Immature natural killer cell (primary cell): ENCODE measurements at regions not wholly inside any gene's neighbourhood (a gene's known extent, or its start where the extent isn't known, plus 50 kb on each side); places are given as distances from the start of the nearest gene placed in this dataset.
"Not testable (repeated sequence)": the region's sequence is repeated elsewhere in the genome, so short reads cannot be mapped to it uniquely, and the experiment has no call there.

Experiments
- DNase-seq, 3 donors: peaks; one replicate each; pipeline ENCODE4 v3.0.0; 2022; ENCODE audit warnings: mixed read lengths in 1 of 3
- H3K27ac Mint-ChIP-seq, 6 donors: one replicate each; pipeline ENCODE4 v1.8.0; 2020; ENCODE audit warnings: mixed read lengths in 6 of 6, mild to moderate bottlenecking in 5 of 6, inconsistent platforms in 4 of 6, moderate library complexity in 3 of 6
- H3K27me3 Mint-ChIP-seq, 3 donors: one replicate each; pipeline ENCODE4 v1.8.0; 2020 to 2021; ENCODE audit warnings: low read depth in 3 of 3, mild to moderate bottlenecking in 3 of 3, mixed read lengths in 3 of 3, moderate library complexity in 3 of 3, inconsistent platforms in 1 of 3
- H3K36me3 Mint-ChIP-seq, 3 donors: one replicate each; pipeline ENCODE4 v1.8.0; 2020; ENCODE audit warnings: mixed read lengths in 3 of 3, inconsistent platforms in 2 of 3, mild to moderate bottlenecking in 2 of 3
- H3K4me1 Mint-ChIP-seq, 2 donors: one replicate each; pipeline ENCODE4 v1.8.0; 2020; ENCODE audit warnings: inconsistent platforms in 2 of 2, mild to moderate bottlenecking in 2 of 2, mixed read lengths in 2 of 2, moderate library complexity in 1 of 2
- H3K4me3 Mint-ChIP-seq, 5 donors: one replicate each; pipeline ENCODE4 v1.8.0; 2020; ENCODE audit warnings: mild to moderate bottlenecking in 5 of 5, mixed read lengths in 5 of 5, inconsistent platforms in 3 of 5, moderate library complexity in 3 of 5
- H3K9me3 Mint-ChIP-seq, 6 donors: one replicate each; pipeline ENCODE4 v1.8.0; 2020; ENCODE audit warnings: mild to moderate bottlenecking in 6 of 6, mixed read lengths in 6 of 6, inconsistent platforms in 4 of 6, moderate library complexity in 3 of 6

DNA sequence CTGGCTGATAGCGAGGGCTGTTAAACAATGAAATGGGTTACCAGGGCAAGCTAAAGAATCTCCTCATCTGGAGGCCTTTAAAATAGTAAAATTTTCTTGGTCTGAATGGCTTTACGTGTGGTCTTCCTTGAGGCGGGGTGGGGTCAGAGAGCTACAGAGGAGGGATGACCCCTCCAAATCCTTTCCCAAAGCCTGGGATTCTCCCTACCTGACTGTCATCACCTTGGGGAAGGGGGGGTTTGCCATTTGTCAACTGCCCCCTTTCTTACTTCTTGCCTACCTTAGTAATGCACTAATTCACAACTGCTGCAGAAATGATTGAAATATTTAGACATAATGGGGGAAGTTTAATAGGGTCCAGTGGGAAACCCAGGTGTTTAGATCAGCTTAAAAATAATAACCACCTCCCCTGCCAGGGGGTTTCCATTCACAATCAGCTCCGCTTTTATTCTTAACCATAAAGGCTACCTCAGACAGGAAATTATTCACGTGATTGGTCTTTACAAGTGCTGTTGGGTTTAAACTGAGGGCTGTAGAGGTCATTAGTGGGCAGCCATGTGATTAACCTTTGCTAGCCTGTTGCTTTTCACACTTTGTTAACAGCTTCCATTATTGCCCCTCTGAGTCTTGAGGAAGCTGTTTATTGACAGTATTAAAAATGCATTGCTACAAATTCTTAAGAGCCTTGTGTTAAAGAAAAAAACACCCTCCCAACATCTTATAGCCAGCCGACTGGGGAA is 276.5 kb upstream of the ATP11B start:
- no peaks in the 10 kb centered on the region for H3K27me3 Mint-ChIP-seq
- DNase-seq, result no peak
- H3K4me3 Mint-ChIP-seq, result no peak overlapping the region
- no peaks in the 10 kb centered on the region for H3K4me1 Mint-ChIP-seq
- no peaks in the 10 kb centered on the region for H3K9me3 Mint-ChIP-seq
- H3K36me3 Mint-ChIP-seq, result no peaks in the 10 kb centered on the region
- no peak overlapping the region for H3K27ac Mint-ChIP-seq

DNA sequence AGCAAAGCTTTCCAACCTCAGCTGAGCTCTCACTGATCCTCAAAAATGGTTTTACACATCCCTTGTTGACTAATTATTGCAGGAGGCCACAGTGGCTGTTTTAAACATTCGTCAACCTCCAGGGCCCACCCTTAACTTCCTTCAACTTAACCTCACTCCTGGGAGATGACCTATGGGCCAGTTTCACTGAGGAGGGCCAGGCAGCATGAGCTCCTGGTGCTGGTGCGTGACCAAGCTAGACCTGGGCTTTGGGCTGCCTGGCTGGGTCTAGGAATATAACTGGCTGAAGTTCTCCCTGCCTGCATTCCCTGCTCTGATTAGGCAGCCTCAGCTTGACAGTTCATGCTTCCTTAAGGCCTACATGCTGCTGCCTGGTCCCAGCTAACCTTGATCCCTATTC is 273.7 kb upstream of the ATP11B start:
- Mint-ChIP-seq H3K27me3 (peaks cover 0 to 2% (median 0%) of the 10 kb centered on the region in 3 donors), H3K4me3 (no peak overlapping the region), H3K4me1 (no peaks in the 10 kb centered on the region), H3K9me3 (peaks cover 0 to 2% (median under 1%) of the 10 kb centered on the region in 6 donors), H3K27ac (no peak overlapping the region), H3K36me3 (no peaks in the 10 kb centered on the region)
- no peak for DNase-seq

DNA sequence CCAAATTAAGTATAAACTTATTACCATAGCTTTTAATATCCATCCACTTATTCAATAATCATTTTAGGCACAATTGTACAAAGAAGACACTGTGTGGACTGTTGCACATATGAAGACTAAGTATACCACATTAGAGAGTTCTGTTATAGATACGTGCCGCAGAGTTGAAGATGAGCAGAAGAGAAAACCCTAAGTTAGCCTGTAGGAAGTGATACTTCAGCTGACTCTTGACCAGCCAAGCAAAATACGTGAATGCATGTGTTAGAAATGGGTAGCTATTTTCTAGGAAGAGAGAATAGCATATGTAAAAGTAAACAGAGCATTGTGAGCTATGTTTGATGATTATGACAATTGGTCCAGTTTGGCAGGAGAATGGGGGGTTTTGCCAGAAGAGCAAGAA is 272.0 kb upstream of the ATP11B start:
- Mint-ChIP-seq H3K4me1 (no peaks in the 10 kb centered on the region), H3K36me3 (no peaks in the 10 kb centered on the region), H3K9me3 (peaks cover 0 to 2% (median under 1%) of the 10 kb centered on the region in 6 donors), H3K27ac (no peak overlapping the region), H3K27me3 (peaks cover 0 to 2% (median 0%) of the 10 kb centered on the region in 3 donors), H3K4me3 (no peak overlapping the region)
- DNase-seq, result no peak

DNA sequence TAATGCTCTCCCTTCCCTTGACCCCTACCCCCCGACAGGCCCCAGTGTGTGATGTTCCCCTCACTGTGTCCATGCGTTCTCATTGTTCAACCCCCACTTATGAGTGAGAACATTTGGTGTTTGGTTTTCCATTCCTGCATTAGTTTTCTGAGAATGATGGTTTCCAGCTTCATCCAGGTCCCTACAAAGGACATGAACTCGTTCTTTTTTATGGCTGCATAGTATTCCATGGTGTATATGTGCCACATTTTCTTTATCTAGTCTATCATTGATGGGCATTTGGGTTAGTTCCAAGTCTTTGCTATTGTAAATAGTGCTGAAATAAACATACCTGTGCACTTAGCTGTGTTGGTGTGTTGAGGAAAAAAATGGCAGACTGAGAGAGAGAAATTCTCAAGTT is 269.9 kb upstream of the ATP11B start:
- not testable (repeated sequence) for H3K4me3 Mint-ChIP-seq, H3K27me3 Mint-ChIP-seq, DNase-seq, H3K4me1 Mint-ChIP-seq, H3K36me3 Mint-ChIP-seq, H3K27ac Mint-ChIP-seq, H3K9me3 Mint-ChIP-seq

DNA sequence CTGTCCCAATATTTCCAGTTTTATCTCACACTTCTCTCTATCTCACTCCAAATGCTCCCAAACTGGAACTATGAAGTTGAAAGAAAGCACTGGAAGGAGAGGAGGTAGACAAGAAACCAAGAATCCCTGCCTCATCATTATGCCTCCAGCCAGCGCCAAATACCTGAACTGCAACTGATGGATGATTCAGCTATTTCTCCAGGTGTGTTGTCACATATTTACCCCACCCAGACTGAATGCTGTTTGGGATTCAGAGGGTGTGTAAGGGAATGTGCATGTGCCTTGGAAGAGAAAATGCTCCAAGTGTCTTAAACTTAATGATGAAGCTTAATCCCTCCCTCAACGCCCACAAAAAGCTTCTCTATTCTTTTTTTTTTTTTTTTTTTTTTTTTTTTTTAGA is 269.5 kb upstream of the ATP11B start:
- peaks cover 0 to 2% (median under 1%) of the 10 kb centered on the region in 6 donors for H3K9me3 Mint-ChIP-seq
- no peaks in the 10 kb centered on the region for H3K36me3 Mint-ChIP-seq
- H3K27me3 Mint-ChIP-seq, result peaks cover 0 to 2% (median 0%) of the 10 kb centered on the region in 3 donors
- no peak for DNase-seq
- H3K27ac Mint-ChIP-seq, result no peak overlapping the region
- no peaks in the 10 kb centered on the region for H3K4me1 Mint-ChIP-seq
- no peak overlapping the region for H3K4me3 Mint-ChIP-seq

- no peak for DNase-seq
- no peaks in the 10 kb centered on the region for H3K36me3 Mint-ChIP-seq
- no peak overlapping the region for H3K27ac Mint-ChIP-seq
- H3K4me3 Mint-ChIP-seq, result no peak overlapping the region
- peaks cover 0 to 2% (median 0%) of the 10 kb centered on the region in 3 donors for H3K27me3 Mint-ChIP-seq
- no peaks in the 10 kb centered on the region for H3K4me1 Mint-ChIP-seq
- H3K9me3 Mint-ChIP-seq, result peaks cover 0 to 2% (median under 1%) of the 10 kb centered on the region in 6 donors
Observed at GRCh38 chr3:182524711-182525401, 268.4 kb upstream of the ATP11B start.

GRCh38 chr3:182525766-182526374 is 267.4 kb upstream of the ATP11B start:
- peaks cover 0 to 2% (median 0%) of the 10 kb centered on the region in 3 donors for H3K27me3 Mint-ChIP-seq
- DNase-seq, result no peak
- no peak overlapping the region for H3K27ac Mint-ChIP-seq
- no peak overlapping the region for H3K4me3 Mint-ChIP-seq
- peaks cover 0 to 4% (median under 1%) of the 10 kb centered on the region in 6 donors for H3K9me3 Mint-ChIP-seq
- H3K4me1 Mint-ChIP-seq, result no peaks in the 10 kb centered on the region
- no peaks in the 10 kb centered on the region for H3K36me3 Mint-ChIP-seq

- Mint-ChIP-seq H3K27me3 (peaks cover 0 to 2% (median 0%) of the 10 kb centered on the region in 3 donors), H3K36me3 (no peaks in the 10 kb centered on the region), H3K27ac (no peak overlapping the region), H3K9me3 (peaks cover 0 to 7% (median under 1%) of the 10 kb centered on the region in 6 donors), H3K4me1 (no peaks in the 10 kb centered on the region), H3K4me3 (no peak overlapping the region)
- DNase-seq, result no peak
Observed at GRCh38 chr3:182527745-182528144, 265.6 kb upstream of the ATP11B start.

DNA sequence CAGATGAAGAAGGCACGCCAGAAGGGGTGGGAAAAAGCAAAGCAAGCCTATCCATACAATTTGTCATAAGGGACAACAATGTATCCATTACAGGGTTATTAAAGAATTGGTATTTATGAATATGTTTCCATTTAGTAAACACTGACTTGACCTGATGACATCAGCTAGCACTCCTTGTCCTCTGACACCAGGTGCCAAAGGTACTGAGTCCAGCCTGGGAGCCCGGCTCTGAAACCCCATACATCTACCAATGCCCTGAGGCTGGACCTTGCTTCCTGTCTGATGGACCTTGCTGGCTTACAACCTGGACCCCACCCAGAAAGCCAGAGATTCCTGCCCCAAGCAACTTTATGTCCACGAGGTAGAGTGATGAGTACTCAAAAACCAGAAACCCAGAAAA is 263.0 kb upstream of the ATP11B start:
- no peaks in the 10 kb centered on the region for H3K4me1 Mint-ChIP-seq
- H3K27ac Mint-ChIP-seq, result no peak overlapping the region
- no peak for DNase-seq
- H3K4me3 Mint-ChIP-seq, result no peak overlapping the region
- H3K27me3 Mint-ChIP-seq, result no peaks in the 10 kb centered on the region
- peaks cover 0 to 6% (median 0%) of the 10 kb centered on the region in 6 donors for H3K9me3 Mint-ChIP-seq
- no peaks in the 10 kb centered on the region for H3K36me3 Mint-ChIP-seq

GRCh38 chr3:182533394-182533793 is 259.9 kb upstream of the ATP11B start:
- no peaks in the 10 kb centered on the region for H3K36me3 Mint-ChIP-seq
- H3K9me3 Mint-ChIP-seq, result peaks cover 0 to 6% (median 0%) of the 10 kb centered on the region in 6 donors
- peaks cover 0 to 2% (median 0%) of the 10 kb centered on the region in 3 donors for H3K27me3 Mint-ChIP-seq
- H3K4me3 Mint-ChIP-seq, result no peak overlapping the region
- no peak for DNase-seq
- H3K27ac Mint-ChIP-seq, result no peak overlapping the region
- H3K4me1 Mint-ChIP-seq, result no peaks in the 10 kb centered on the region

GRCh38 chr3:182544542-182544941 is 248.8 kb upstream of the ATP11B start:
- H3K4me1 Mint-ChIP-seq, result no peaks in the 10 kb centered on the region

DNA sequence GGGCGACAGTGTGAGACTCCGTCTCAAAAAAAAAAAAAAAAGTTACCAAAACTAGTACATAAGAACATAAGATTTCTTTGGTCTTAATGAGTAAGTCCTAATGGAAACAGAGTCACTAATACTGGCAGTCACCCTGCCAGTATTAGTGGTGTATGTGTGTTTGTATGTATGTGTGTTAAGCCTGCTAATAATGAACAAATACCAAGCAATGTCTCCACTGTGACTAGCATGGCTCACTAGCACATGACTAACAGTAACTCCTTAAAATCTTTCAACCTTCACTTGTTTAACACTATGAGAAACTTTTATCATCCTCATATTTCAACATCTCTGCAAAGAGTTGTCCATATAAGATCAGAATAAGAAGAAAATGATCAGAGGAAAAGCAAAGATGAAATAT is 231.0 kb upstream of the ATP11B start:
- no peak for DNase-seq
- H3K4me3 Mint-ChIP-seq, result no peak overlapping the region
- no peaks in the 10 kb centered on the region for H3K4me1 Mint-ChIP-seq
- peaks cover under 1 to 21% (median 12%) of the 10 kb centered on the region in 6 donors for H3K9me3 Mint-ChIP-seq
- H3K27me3 Mint-ChIP-seq, result peaks cover 0 to 5% (median 0%) of the 10 kb centered on the region in 3 donors
- peaks cover 0 to 3% (median 0%) of the 10 kb centered on the region in 3 donors for H3K36me3 Mint-ChIP-seq
- H3K27ac Mint-ChIP-seq, result no peak overlapping the region

More at GRCh38 chr3:182544542-182544941, 248.8 kb upstream of the ATP11B start:
- Mint-ChIP-seq H3K4me3 (no peak overlapping the region), H3K9me3 (no peaks in the 10 kb centered on the region), H3K27ac (no peak overlapping the region), H3K27me3 (peaks cover 0 to 2% (median 1%) of the 10 kb centered on the region in 3 donors), H3K36me3 (no peaks in the 10 kb centered on the region)
- no peak for DNase-seq

DNA sequence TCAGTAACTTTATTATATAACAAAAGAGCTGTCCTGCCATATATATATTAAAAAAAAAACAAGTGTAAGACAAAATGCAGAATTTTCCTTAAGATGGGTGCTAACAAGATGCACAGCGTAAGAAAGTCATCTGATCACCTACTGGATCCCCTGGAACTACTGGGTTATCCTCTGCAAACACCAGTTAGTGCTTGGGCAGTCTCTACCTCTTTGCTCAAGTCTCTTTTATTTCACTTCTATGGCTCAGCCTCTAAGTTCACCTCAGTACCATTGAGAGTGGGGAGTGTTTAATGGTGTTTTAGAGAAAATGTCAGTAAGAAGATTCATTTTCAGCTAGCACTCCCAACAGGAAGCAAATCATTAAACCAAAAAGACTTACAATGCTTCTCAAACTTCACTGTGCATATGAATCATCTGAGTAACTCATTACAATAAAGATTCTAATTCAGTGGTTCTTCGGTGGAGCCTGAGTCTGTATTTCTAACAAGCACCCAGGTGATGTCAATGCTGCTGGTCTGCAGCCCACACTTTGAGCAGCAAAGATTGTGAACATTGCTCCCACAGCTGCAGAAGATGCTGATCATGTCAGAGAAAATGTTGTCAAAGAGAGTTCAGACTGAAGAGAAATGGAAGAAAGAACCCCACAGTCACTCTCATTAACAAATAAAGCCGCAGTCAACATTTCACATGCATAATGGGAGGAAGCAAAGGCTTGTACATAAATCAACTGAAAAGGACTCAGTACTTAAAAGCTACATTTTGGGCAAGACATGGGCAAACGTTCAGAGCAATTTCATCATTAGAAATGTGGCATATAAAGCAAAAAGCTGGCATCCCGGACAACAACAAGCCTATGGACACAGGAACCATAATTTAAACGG is 227.1 kb upstream of the ATP11B start:
- H3K36me3 Mint-ChIP-seq, result peaks cover 0 to 3% (median 0%) of the 10 kb centered on the region in 3 donors
- DNase-seq, result no peak

More for the DNA sequence above, 227.1 kb upstream of the ATP11B start:
- Mint-ChIP-seq H3K4me3 (no peak overlapping the region), H3K4me1 (no peaks in the 10 kb centered on the region), H3K9me3 (peaks cover 0 to 2% (median under 1%) of the 10 kb centered on the region in 6 donors), H3K27me3 (peaks cover 0 to 4% (median 0%) of the 10 kb centered on the region in 3 donors), H3K27ac (no peak overlapping the region)
